H9 (cell line): ENCODE measurements at regions not wholly inside any gene's neighbourhood (a gene's known extent, or its start where the extent isn't known, plus 50 kb on each side); places are given as distances from the start of the nearest gene placed in this dataset.

Experiments
- DNase-seq: peaks from one replicate; pipeline ENCODE4 v3.0.0-alpha.2; 2017
- H2AFZ ChIP-seq: one replicate; pipeline ENCODE4 v1.6.1; 2013; ENCODE audit warnings: mild to moderate bottlenecking, low read length, control low read depth, moderate library complexity
- H2AK5ac ChIP-seq: 2 replicates; pipeline ENCODE4 v1.6.1; 2013; ENCODE audit warnings: low read length, control low read depth, mixed read lengths; ENCODE audit not compliant: insufficient read length
- H2BK120ac ChIP-seq: one replicate; pipeline ENCODE4 v1.6.1; 2013; ENCODE audit warnings: low read depth, mild to moderate bottlenecking, low read length, control low read depth, inconsistent platforms; ENCODE audit not compliant: poor library complexity, severe bottlenecking
- H2BK12ac ChIP-seq: 2 replicates; pipeline ENCODE4 v1.6.1; 2013; ENCODE audit warnings: low read length, control low read depth, mixed read lengths, low read depth; ENCODE audit not compliant: insufficient read length
- H2BK15ac ChIP-seq: 2 replicates; pipeline ENCODE4 v1.6.1; 2013; ENCODE audit warnings: low read depth, low read length, control low read depth
- H2BK20ac ChIP-seq: one replicate; pipeline ENCODE4 v1.6.1; 2013; ENCODE audit warnings: low read depth, mild to moderate bottlenecking, low read length, control low read depth, inconsistent platforms; ENCODE audit not compliant: poor library complexity, severe bottlenecking
- H2BK5ac ChIP-seq: 2 replicates; pipeline ENCODE4 v1.6.1; 2013; ENCODE audit warnings: low read length, control low read depth, mixed read lengths; ENCODE audit not compliant: insufficient read length
- H3K14ac ChIP-seq: 2 replicates; pipeline ENCODE4 v1.6.1; 2013; ENCODE audit warnings: low read length, control low read depth; ENCODE audit not compliant: insufficient read depth
- H3K18ac ChIP-seq: 2 replicates; pipeline ENCODE4 v1.6.1; 2013; ENCODE audit warnings: low read depth, mild to moderate bottlenecking, mixed read lengths, low read length, control low read depth; ENCODE audit not compliant: insufficient read length
- H3K23ac ChIP-seq: 2 replicates; pipeline ENCODE4 v1.6.1; 2013; ENCODE audit warnings: low read length, control low read depth, mixed read lengths, low read depth; ENCODE audit not compliant: insufficient read length
- H3K23me2 ChIP-seq: 2 replicates; pipeline ENCODE4 v1.6.1; 2013; ENCODE audit warnings: low read depth, mild to moderate bottlenecking, mixed read lengths, low read length, control low read depth; ENCODE audit not compliant: insufficient read length, poor library complexity, severe bottlenecking
- H3K27ac ChIP-seq: 2 replicates; pipeline ENCODE4 v1.5.1; 2013; ENCODE audit warnings: low read length, control low read depth, mixed read lengths, low read depth; ENCODE audit not compliant: insufficient read length
- H3K27me3 ChIP-seq: 2 replicates; pipeline ENCODE4 v1.6.1; 2013; ENCODE audit warnings: low read length, control low read depth, inconsistent platforms; ENCODE audit not compliant: insufficient read depth
- H3K4ac ChIP-seq: 2 replicates; pipeline ENCODE4 v1.6.1; 2013; ENCODE audit warnings: low read depth, mild to moderate bottlenecking, control low read depth, inconsistent platforms, low read length, moderate library complexity
- H3K4me1 ChIP-seq: 2 replicates; pipeline ENCODE4 v1.6.1; 2013; ENCODE audit warnings: low read length, control low read depth, inconsistent platforms; ENCODE audit not compliant: insufficient read depth
- H3K4me2 ChIP-seq: 2 replicates; pipeline ENCODE4 v1.6.1; 2013; ENCODE audit warnings: low read length, control low read depth, mixed read lengths; ENCODE audit not compliant: insufficient read length, insufficient read depth
- H3K56ac ChIP-seq: 2 replicates; pipeline ENCODE4 v1.6.1; 2013; ENCODE audit warnings: low read depth, mild to moderate bottlenecking, mixed read lengths, low read length, control low read depth; ENCODE audit not compliant: insufficient read length
- H3K79me1 ChIP-seq: 2 replicates; pipeline ENCODE4 v1.6.1; 2013; ENCODE audit warnings: low read depth, mild to moderate bottlenecking, moderate library complexity, low read length, control low read depth, inconsistent platforms; ENCODE audit not compliant: insufficient read depth, poor library complexity, severe bottlenecking
- H3K79me2 ChIP-seq: 2 replicates; pipeline ENCODE4 v1.6.1; 2013; ENCODE audit warnings: low read length, control low read depth, inconsistent platforms; ENCODE audit not compliant: insufficient read depth
- H3K9ac ChIP-seq: 2 replicates; pipeline ENCODE4 v1.6.1; 2013; ENCODE audit warnings: low read length, control low read depth, mixed read lengths; ENCODE audit not compliant: insufficient read length; ENCODE audit errors: extremely low read depth
- H3K9me3 ChIP-seq: one replicate; pipeline ENCODE4 v1.6.1; 2013; ENCODE audit warnings: low read depth, low read length, inconsistent platforms; ENCODE audit not compliant: control insufficient read depth
- H3T11ph ChIP-seq: one replicate; pipeline ENCODE4 v1.6.1; 2013; ENCODE audit warnings: mild to moderate bottlenecking, low read length, control low read depth, inconsistent platforms
- H4K20me1 ChIP-seq: one replicate; pipeline ENCODE4 v1.6.1; 2013; ENCODE audit not compliant: control insufficient read depth, insufficient read length, insufficient read depth
- H4K5ac ChIP-seq: 2 replicates; pipeline ENCODE4 v1.6.1; 2013; ENCODE audit warnings: low read depth, mild to moderate bottlenecking, mixed read lengths, low read length, control low read depth; ENCODE audit not compliant: insufficient read length
- H4K8ac ChIP-seq: replicated peaks from 2 replicates; pipeline ENCODE4 v1.6.1; 2013; ENCODE audit warnings: low read length, control low read depth, mixed read lengths, low read depth; ENCODE audit not compliant: insufficient read length
- H4K91ac ChIP-seq: 2 replicates; pipeline ENCODE4 v1.6.1; 2013; ENCODE audit warnings: low read depth, mild to moderate bottlenecking, moderate library complexity, mixed read lengths, low read length, control low read depth; ENCODE audit not compliant: insufficient read length
- H3K27ac Mint-ChIP-seq, 3 experiments: 2 replicates in 2 of 3; 3 replicates in 1 of 3; pipeline ENCODE4 v1.8.0; 2020 to 2021; ENCODE audit warnings: mixed read lengths in 3 of 3, mild to moderate bottlenecking in 1 of 3, moderate library complexity in 1 of 3
- H3K27me3 Mint-ChIP-seq: 2 replicates; pipeline ENCODE4 v1.8.0; 2021; ENCODE audit warnings: low read depth, mild to moderate bottlenecking, moderate library complexity, mixed read lengths
- H3K36me3 Mint-ChIP-seq, 3 experiments: 2 replicates in 2 of 3; 3 replicates in 1 of 3; pipeline ENCODE4 v1.8.0; 2020 to 2021; ENCODE audit warnings: low read depth in 3 of 3, mixed read lengths in 3 of 3; ENCODE audit not compliant: insufficient read depth in 1 of 3
- H3K4me1 Mint-ChIP-seq, 2 experiments: 2 replicates each; pipeline ENCODE4 v1.8.0; 2020; ENCODE audit warnings: mixed read lengths in 2 of 2
- H3K4me3 Mint-ChIP-seq, 2 experiments: 2 replicates in 1 of 2; 3 replicates in 1 of 2; pipeline ENCODE4 v1.8.0; 2020 to 2021; ENCODE audit warnings: mild to moderate bottlenecking in 2 of 2, mixed read lengths in 2 of 2, moderate library complexity in 1 of 2
- H3K9me3 Mint-ChIP-seq, 2 experiments: 2 replicates in 1 of 2; 3 replicates in 1 of 2; pipeline ENCODE4 v1.8.0; 2020; ENCODE audit warnings: mild to moderate bottlenecking in 2 of 2, mixed read lengths in 2 of 2, moderate library complexity in 1 of 2
- WGBS: extraction: QIAGEN DNeasy Blood & Tissue Kit; methylation state at CpG from one replicate; pipeline ENCODE4 v1.1.7; 2013; ENCODE audit warnings: missing lambda C conversion rate, low lambda C conversion rate, mixed read lengths; ENCODE audit not compliant: insufficient read length; ENCODE audit errors: extremely low coverage; 5-methylcytosine and 5-hydroxymethylcytosine counted together
- TF ChIP-seq, protein P1 (sequence below): fragments of 200-600 bp; sonication (generic); conservative IDR thresholded peaks from 3 replicates; pipeline ENCODE4 v1.8.0; 2021; ENCODE audit warnings: antibody characterized with exemption, mild to moderate bottlenecking

DNA sequence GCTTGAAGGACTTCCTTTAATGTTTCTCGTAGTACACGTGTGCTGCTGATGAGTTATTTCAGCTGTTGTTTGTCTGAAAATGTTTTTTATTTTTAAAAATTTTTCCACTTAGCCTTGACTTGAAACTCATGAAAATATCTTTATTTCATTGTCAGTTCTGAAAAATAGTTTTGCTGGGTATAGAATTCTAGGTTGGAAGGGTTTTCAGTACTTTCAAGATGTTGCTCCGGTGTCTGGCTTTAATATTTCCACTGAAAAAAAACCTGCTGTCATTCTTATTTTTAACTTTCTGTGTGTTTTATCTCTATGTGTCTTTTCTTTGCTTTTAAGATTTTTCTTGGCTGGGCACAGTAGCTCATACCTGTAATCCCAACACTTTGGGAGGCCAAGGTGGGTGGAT, 103.8 kb downstream of the UNCX start:
- H2BK12ac ChIP-seq = no peak overlapping the region
- H4K5ac ChIP-seq = no peak overlapping the region
- H3K23me2 ChIP-seq = no peaks in the 10 kb centered on the region
- Mint-ChIP-seq H3K27ac (no peak overlapping the region), H3K27me3 (peaks cover 38% of the 10 kb centered on the region), H3K9me3 (peaks cover 24% of the 10 kb centered on the region in 2 experiments), H3K36me3 (no peaks in the 10 kb centered on the region; a peak in 2 of 7 replicates), H3K4me3 (no peak overlapping the region), H3K4me1 (no peaks in the 10 kb centered on the region; a peak in 1 of 4 replicates)
- H2BK5ac ChIP-seq = no peak overlapping the region
- H3K27ac ChIP-seq = no peak overlapping the region
- no peak overlapping the region for H3K9ac ChIP-seq
- no peak overlapping the region for H3K56ac ChIP-seq
- H3K18ac ChIP-seq = no peak overlapping the region
- no peak for DNase-seq
- no peak overlapping the region for H2BK120ac ChIP-seq
- no peak overlapping the region for H4K8ac ChIP-seq
- no peak overlapping the region for H3K4me2 ChIP-seq
- no peaks in the 10 kb centered on the region for H3K9me3 ChIP-seq
- no peaks in the 10 kb centered on the region for H3K79me2 ChIP-seq
- no peak overlapping the region for H3K23ac ChIP-seq
- no peak overlapping the region for H2AFZ ChIP-seq
- no peak overlapping the region for H4K91ac ChIP-seq
- TF ChIP-seq, protein P1, sequence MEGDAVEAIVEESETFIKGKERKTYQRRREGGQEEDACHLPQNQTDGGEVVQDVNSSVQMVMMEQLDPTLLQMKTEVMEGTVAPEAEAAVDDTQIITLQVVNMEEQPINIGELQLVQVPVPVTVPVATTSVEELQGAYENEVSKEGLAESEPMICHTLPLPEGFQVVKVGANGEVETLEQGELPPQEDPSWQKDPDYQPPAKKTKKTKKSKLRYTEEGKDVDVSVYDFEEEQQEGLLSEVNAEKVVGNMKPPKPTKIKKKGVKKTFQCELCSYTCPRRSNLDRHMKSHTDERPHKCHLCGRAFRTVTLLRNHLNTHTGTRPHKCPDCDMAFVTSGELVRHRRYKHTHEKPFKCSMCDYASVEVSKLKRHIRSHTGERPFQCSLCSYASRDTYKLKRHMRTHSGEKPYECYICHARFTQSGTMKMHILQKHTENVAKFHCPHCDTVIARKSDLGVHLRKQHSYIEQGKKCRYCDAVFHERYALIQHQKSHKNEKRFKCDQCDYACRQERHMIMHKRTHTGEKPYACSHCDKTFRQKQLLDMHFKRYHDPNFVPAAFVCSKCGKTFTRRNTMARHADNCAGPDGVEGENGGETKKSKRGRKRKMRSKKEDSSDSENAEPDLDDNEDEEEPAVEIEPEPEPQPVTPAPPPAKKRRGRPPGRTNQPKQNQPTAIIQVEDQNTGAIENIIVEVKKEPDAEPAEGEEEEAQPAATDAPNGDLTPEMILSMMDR = no peak
- no peaks in the 10 kb centered on the region for H4K20me1 ChIP-seq
- no peaks in the 10 kb centered on the region for H3K4me1 ChIP-seq
- no peak overlapping the region for H2BK15ac ChIP-seq
- no peak overlapping the region for H3K14ac ChIP-seq
- no peak overlapping the region for H3K4ac ChIP-seq
- H3K27me3 ChIP-seq = no peaks in the 10 kb centered on the region
- no peak overlapping the region for H2BK20ac ChIP-seq
- H2AK5ac ChIP-seq = no peak overlapping the region
- no peaks in the 10 kb centered on the region for H3K79me1 ChIP-seq
- no peak overlapping the region for H3T11ph ChIP-seq
- WGBS = no CpG with 5 or more reads among the region's 3 CpGs
